PC-9 (cell line): ENCODE measurements at regions not wholly inside any gene's neighbourhood (a gene's known extent, or its start where the extent isn't known, plus 50 kb on each side); places are given as distances from the start of the nearest gene placed in this dataset.

Experiments
- EZH2 ChIP-seq: fragments of 200-600 bp; sonication (generic); IDR thresholded peaks from 2 replicates; pipeline ENCODE4 v1.8.0; 2017; ENCODE audit warnings: antibody characterized with exemption, low read depth
- TF ChIP-seq, protein P1 (sequence below): fragments of 200-600 bp; sonication (generic); conservative IDR thresholded peaks from 2 replicates; pipeline ENCODE4 v1.6.1; 2017; ENCODE audit warnings: mixed run types, antibody characterized with exemption, mild to moderate bottlenecking, moderate library complexity

GRCh38 chr5:87594566-87594965 lies 181.8 kb upstream of the CCNH start:
- TF ChIP-seq EZH2, result no peak
- TF ChIP-seq, protein P1, sequence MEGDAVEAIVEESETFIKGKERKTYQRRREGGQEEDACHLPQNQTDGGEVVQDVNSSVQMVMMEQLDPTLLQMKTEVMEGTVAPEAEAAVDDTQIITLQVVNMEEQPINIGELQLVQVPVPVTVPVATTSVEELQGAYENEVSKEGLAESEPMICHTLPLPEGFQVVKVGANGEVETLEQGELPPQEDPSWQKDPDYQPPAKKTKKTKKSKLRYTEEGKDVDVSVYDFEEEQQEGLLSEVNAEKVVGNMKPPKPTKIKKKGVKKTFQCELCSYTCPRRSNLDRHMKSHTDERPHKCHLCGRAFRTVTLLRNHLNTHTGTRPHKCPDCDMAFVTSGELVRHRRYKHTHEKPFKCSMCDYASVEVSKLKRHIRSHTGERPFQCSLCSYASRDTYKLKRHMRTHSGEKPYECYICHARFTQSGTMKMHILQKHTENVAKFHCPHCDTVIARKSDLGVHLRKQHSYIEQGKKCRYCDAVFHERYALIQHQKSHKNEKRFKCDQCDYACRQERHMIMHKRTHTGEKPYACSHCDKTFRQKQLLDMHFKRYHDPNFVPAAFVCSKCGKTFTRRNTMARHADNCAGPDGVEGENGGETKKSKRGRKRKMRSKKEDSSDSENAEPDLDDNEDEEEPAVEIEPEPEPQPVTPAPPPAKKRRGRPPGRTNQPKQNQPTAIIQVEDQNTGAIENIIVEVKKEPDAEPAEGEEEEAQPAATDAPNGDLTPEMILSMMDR, result no peak
